T follicular helper cell (primary cell): ENCODE measurements at regions not wholly inside any gene's neighbourhood (a gene's known extent, or its start where the extent isn't known, plus 50 kb on each side); places are given as distances from the start of the nearest gene placed in this dataset.

ENCODE experiments used
- DNase-seq: peaks from one replicate; pipeline ENCODE4 v3.0.0-alpha.2; 2020; ENCODE audit warnings: low read depth

GRCh38 chr11:79897896-79898295 is 457.1 kb upstream of the TENM4 start:
- DNase-seq = no peak

GRCh38 chr11:79896258-79896657 is 455.4 kb upstream of the TENM4 start:
- DNase-seq = no peak

DNA sequence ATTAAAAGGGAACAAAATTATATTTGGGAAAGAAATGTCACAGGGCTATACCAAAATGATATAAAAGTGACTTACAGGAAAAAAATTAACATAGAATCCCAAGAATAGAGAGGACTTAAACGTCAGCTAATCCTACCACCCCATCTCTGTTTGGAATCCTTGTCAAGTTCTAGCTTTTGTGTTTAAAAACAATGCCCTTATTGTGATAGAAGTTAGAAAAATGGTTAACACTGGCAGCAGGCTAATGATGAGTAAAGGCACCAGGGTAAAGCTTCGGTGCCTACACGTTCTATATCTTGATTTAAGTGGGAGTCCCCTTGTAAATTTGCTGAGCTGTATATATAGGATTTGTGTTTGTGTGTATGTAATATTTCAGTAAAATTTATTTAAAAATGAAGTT is 453.3 kb upstream of the TENM4 start:
- DNase-seq = no peak

GRCh38 chr11:79890272-79890671 is 449.4 kb upstream of the TENM4 start:
- DNase-seq = no peak

DNA sequence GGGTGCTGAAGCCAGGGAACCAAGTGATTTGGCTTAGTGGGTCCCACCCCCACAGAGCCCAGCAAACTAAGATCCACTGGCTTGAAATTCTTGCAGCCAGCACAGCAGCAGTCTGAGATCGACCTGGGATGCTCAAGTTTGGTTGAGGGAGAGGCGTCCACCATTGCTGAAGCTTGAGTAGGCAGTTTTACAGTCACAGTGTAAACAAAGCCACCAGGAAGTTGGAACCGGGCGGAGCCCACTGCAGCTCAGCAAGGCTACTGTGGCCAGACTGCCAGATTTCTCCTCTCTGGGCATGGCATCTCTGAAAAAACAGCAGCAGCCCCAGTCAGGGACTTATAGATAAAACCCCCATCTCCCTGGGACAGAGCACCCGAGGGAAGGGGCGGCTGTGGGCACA is 424.1 kb upstream of the TENM4 start:
- no peak for DNase-seq

- no peak for DNase-seq
Measured at GRCh38 chr11:79860336-79860735, 419.5 kb upstream of the TENM4 start.

DNA sequence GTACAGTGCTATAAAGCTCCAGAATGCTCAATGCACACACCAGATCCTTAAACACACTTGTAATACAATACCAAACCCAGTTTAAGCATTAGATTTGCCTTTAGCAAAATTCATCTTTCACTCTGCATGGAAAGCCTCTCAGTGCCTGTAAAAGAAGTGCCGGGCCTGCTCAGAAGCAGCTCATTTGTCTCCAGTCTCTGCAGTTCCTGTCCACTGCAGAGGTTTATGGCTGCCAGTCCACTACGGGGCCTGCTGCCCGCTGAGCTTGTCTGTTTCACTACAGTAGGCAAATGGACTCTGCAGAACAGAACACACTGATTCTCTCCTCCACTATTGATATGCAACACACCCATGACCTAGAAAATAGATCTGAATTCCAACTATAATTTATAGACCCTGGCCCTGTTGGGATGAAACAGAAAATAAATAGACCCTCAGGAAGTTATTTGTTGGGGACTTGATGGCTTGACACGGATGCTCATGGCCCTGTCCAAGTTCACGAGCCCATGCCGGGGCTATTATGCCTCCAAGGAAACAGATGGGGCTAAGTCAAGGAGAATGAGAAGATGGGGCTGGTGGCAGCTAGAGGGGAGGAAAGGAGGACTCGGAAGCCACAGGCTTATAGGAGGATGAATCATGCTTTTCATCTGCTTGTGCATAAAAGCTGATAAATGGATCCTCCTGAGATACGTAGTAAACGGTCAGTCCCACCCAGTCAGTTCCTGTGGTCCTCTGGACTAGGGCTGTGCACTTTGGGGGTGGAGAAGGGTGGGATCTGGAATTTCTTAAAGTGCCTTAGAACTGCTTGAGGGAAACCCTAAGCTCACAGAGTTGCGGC is 416.8 kb upstream of the TENM4 start:
- no peak for DNase-seq

- no peak for DNase-seq
Measured at GRCh38 chr11:79852176-79852575, 411.3 kb upstream of the TENM4 start.

DNA sequence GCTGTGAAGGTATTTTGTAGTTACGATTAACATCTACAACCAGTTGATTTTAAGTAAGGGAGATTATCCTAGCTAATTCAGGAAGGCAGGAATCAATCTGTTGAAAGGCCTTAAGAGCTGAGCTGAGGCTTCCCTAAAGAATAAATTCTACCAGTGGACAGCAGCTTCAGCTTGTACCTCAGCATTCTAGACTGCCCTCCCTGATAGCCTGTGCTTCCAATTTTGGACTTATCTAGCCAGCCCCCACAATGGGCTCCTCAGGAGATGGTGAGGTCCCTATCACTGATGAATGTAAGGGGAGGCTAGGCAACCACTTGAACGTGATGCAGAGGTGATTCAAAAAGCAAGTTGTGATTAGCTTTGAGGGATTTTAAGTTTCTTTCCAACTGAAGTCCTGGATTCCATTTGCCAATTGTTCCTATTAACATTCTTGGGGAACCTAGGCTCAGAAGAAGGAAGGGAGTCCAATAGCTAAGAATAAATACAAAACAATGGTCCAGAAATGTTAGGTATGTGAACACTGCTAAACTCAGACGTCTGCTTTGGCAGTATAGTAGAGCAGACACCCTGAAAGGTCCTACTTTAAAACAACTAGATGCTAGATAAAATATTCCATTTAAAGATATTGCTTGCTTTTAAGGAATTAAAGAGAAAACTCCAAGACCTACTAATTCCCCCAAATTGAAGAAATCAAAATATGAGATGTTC is 404.3 kb upstream of the TENM4 start:
- DNase-seq = no peak

- no peak for DNase-seq
Measured at GRCh38 chr11:79834015-79834414, 393.2 kb upstream of the TENM4 start.

GRCh38 chr11:79830446-79830845 is 389.6 kb upstream of the TENM4 start:
- no peak for DNase-seq

- no peak for DNase-seq
Measured at GRCh38 chr11:79829891-79830290, 389.1 kb upstream of the TENM4 start.

- DNase-seq = no peak
Measured at GRCh38 chr11:79822766-79823165, 381.9 kb upstream of the TENM4 start.

DNA sequence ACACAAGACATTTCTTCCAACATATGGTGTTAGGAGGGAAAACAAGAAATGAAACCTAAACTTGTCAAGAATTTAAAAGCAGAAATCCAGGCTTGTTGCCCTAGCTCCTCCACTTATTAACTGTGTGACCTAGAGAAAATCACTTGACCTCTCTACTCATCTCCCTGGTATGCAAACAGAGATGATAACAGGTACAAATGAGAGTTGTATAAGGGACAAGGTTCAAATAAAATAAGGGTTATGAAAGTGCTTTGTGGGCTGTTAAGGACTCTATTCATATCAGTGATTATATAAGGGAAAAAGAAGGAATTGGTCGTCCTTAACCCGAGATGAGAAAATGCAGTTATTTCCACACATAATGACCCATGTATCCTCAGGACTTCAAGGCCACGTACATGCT is 372.7 kb upstream of the TENM4 start:
- no peak for DNase-seq

DNA sequence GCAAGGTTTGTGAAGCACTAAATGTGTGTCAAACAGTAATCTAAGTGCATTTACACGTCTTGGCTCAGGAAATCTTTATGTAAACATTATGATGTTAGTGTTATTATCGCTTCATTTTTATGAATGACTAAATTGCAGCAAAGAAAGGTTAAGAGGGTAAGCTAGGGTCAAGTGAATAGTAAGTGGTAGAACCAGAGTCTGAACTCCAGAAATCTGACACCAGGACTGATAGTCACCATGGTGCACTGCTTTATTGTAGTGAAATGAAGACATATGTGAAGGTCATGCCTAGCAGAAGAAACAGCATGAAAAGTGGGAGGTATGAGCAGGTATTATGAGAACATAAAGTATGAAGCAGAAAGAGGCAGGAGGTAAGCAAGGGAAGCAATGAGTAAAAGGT is 368.7 kb upstream of the TENM4 start:
- no peak for DNase-seq

DNA sequence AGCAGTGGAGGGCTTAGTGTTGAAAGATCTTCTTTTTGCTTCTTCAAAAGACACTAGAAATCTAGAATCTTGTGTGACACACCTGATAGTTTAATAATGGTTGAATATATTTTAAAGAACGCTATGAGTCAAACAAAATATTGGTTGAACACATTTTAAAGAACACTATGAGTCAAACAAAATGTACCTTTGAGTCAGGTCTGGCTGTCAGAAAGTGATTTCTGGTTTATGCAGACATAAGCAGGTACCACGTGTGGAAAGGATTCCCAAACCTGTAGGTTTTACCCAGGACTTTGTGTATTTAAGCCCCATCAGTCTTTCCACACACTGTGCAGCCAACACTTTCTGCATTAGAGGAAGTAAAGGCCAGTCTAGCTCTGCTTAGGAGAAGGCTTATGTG is 366.7 kb upstream of the TENM4 start:
- DNase-seq = no peak

DNA sequence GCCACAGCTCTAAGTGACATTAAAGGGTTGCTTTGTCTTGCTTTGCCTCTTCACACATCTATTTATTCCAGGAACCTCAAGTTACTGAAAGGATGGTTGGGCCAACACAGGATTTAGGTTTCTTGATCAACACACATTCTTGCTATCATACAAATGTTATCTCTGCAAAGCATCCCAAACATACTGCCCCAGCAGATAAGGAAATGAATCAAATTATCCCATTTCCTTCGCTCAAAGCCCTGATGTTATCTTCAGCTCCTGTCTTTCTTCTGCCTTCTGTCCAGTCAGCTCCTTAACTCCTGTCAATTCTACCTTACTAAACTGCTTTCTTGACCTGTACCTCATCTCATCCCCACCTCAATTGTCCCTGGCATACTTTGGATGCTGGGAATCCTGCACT is 355.9 kb upstream of the TENM4 start:
- no peak for DNase-seq

DNA sequence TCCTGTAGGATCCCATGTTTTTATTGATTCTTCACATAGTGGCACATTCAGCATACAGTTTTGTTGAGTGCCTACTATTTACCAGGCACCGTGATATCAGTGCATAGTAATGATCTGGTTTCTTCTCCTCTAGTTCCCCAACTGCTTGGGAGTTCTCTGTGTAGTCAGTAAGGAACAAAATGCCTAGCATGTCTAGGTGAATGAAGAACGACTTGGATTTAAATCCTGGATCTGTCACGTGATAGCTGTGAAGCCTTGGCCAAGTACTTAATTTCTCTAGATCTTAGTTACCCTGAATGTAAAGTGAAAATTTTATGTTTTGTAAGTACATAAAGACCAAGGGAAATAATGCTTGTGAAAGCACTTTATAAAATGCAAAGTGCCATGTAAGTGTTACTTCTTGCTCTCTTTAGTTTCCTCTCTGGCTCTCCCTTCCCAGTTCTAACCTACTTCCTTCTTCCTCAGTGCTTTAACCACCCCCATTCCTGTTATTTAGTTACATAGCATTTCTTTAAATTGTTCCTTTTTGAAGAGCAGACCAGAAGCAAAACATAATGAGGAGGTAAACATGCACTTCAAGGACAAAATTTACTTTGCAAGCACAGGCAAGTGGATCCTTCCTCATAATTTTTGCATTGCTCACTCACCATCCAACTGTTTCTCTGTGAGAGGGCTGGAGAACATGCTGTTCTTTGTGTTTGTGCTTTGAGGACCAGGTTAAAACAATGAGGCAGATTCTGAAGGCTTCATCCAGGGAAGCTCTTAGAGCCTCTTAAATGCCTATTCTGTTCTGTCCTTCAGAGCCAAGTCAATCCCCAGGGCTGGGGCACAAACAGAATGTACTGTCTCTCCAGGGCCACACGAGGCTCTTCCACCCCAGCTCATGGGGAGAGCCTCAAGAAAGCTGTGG is 353.9 kb upstream of the TENM4 start:
- DNase-seq = no peak

GRCh38 chr11:79794057-79794456 is 353.2 kb upstream of the TENM4 start:
- DNase-seq = no peak

GRCh38 chr11:79786961-79787360 is 346.1 kb upstream of the TENM4 start:
- DNase-seq = no peak

- no peak for DNase-seq
Measured at GRCh38 chr11:79783833-79784232, 343.0 kb upstream of the TENM4 start.

DNA sequence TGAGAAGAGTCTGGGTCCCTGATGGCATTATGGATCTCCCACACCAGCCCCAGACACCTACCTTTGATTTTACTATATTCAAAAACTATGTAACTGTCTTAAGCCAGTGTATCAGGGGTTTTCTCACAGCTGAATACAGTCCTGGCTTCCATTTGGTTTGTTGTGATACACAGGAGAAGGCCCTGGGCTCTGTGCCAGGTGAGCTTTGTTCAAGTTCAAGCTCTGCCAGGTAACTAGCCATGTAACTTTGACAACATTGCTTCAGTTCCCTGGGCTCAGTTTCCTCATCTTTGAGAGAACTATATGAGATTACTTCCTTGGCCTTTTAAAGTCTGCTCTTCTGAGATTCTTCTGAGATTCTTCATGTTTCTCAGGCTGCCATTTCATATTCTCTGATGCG is 327.5 kb upstream of the TENM4 start:
- DNase-seq = no peak
